ENCODE measurements at regions not wholly inside any gene's neighbourhood (a gene's known extent, or its start where the extent isn't known, plus 50 kb on each side); places are given as distances from the start of the nearest gene placed in this dataset.

- no peak for TF ChIP-seq POLR2A (IDR thresholded peaks at IDR 0.05)
- no peak for TF ChIP-seq CTCF (IDR thresholded peaks at IDR 0.05)
- TF ChIP-seq POLR2AphosphoS5 (IDR thresholded peaks at IDR 0.05; ENCODE audit: insufficient read depth in 1 of 2, low read depth in 1 of 2): no peak
Observed at GRCh38 chr2:221810245-221810644, 238.1 kb upstream of the EPHA4 start.

Data from vagina (tissue), 2 donors.